Vagina (tissue), 2 donors: ENCODE measurements at regions not wholly inside any gene's neighbourhood (a gene's known extent, or its start where the extent isn't known, plus 50 kb on each side); places are given as distances from the start of the nearest gene placed in this dataset.

ENCODE experiments used
- CTCF ChIP-seq, 3 experiments: fragments of 450-650 bp in 2 of 3; fragments of 200-600 bp in 1 of 3; sonication (generic) in 1 of 3; IDR thresholded peaks; one replicate each; pipeline ENCODE4 v1.5.1; 2017 to 2019; ENCODE audit warnings: antibody characterized with exemption in 3 of 3, mild to moderate bottlenecking in 2 of 3, moderate library complexity in 2 of 3
- POLR2A ChIP-seq, 2 donors: fragments of 450-650 bp; IDR thresholded peaks; one replicate each; pipeline ENCODE4 v1.6.1; 2017; ENCODE audit warnings: antibody characterized with exemption in 2 of 2, mild to moderate bottlenecking in 2 of 2, moderate library complexity in 2 of 2

- TF ChIP-seq CTCF (IDR thresholded peaks at IDR 0.05) (no peak), POLR2A (IDR thresholded peaks at IDR 0.05) (no peak)
Measured at GRCh38 chr12:88313554-88313953, 171.4 kb downstream of the TMTC3 start.
